SK-N-SH treated with all-trans-retinoic acid at 6 μM for 48 hours (cell line): ENCODE measurements at regions not wholly inside any gene's neighbourhood (a gene's known extent, or its start where the extent isn't known, plus 50 kb on each side); places are given as distances from the start of the nearest gene placed in this dataset.

Experiments
- ATAC-seq: fragments of 200-7000 bp; cut with Tn5 transposase; 3 replicates; pipeline ENCODE4 v1.9.1; 2020; ENCODE audit warnings: mild to moderate bottlenecking, moderate library complexity
- ARNTL ChIP-seq: fragments of 450-650 bp; formaldehyde crosslinking; IDR thresholded peaks from 2 replicates; pipeline ENCODE4 v1.5.0; 2020; ENCODE audit warnings: low read depth, mild to moderate bottlenecking, moderate library complexity, borderline replicate concordance
- BACH2 ChIP-seq: fragments of 250-450 bp; sonication (Bioruptor Pico); IDR thresholded peaks from 2 replicates; pipeline ENCODE4 v1.9.0; 2021; ENCODE audit warnings: mild to moderate bottlenecking, borderline replicate concordance
- CREB5 ChIP-seq: fragments of 250-450 bp; sonication (Bioruptor Pico); IDR thresholded peaks from 2 replicates; pipeline ENCODE4 v1.5.1; 2020; ENCODE audit warnings: low read depth, mild to moderate bottlenecking, moderate library complexity
- CSDC2 ChIP-seq: fragments of 250-450 bp; sonication (Bioruptor Pico); IDR thresholded peaks from 2 replicates; pipeline ENCODE4 v1.5.0; 2020; ENCODE audit warnings: mild to moderate bottlenecking, moderate library complexity
- CSRNP3 ChIP-seq: fragments of 250-450 bp; sonication (Bioruptor Pico); IDR thresholded peaks from 2 replicates; pipeline ENCODE4 v1.5.1; 2021; ENCODE audit warnings: mild to moderate bottlenecking, moderate library complexity
- ESRRG ChIP-seq: fragments of 250-450 bp; sonication (Bioruptor Pico); IDR thresholded peaks from 2 replicates; pipeline ENCODE4 v1.6.1; 2021; ENCODE audit warnings: mild to moderate bottlenecking
- GLIS3 ChIP-seq: fragments of 250-450 bp; sonication (Bioruptor Pico); IDR thresholded peaks from 2 replicates; pipeline ENCODE4 v1.5.0; 2020; ENCODE audit warnings: mild to moderate bottlenecking, moderate library complexity
- ISL1 ChIP-seq: fragments of 250-450 bp; sonication (Bioruptor Pico); IDR thresholded peaks from 2 replicates; pipeline ENCODE4 v2.1.2; 2022; ENCODE audit warnings: mild to moderate bottlenecking, moderate library complexity
- PATZ1 ChIP-seq: fragments of 250-450 bp; sonication (Bioruptor Pico); IDR thresholded peaks from 2 replicates; pipeline ENCODE4 v1.8.0; 2020; ENCODE audit warnings: mild to moderate bottlenecking, moderate library complexity, borderline replicate concordance
- POU6F1 ChIP-seq: fragments of 250-450 bp; sonication (Bioruptor Pico); IDR thresholded peaks from 2 replicates; pipeline ENCODE4 v1.8.0; 2021; ENCODE audit warnings: low read depth, mild to moderate bottlenecking, moderate library complexity, borderline replicate concordance
- PPARA ChIP-seq: fragments of 250-450 bp; sonication (Bioruptor Pico); IDR thresholded peaks from 2 replicates; pipeline ENCODE4 v1.5.0; 2020; ENCODE audit warnings: mild to moderate bottlenecking, borderline replicate concordance
- TCF4 ChIP-seq: fragments of 250-450 bp; sonication (Bioruptor Pico); IDR thresholded peaks from 2 replicates; pipeline ENCODE4 v1.8.0; 2021; ENCODE audit warnings: mild to moderate bottlenecking, moderate library complexity, borderline replicate concordance
- TOX ChIP-seq: fragments of 250-450 bp; sonication (Bioruptor Pico); IDR thresholded peaks from 2 replicates; pipeline ENCODE4 v1.8.0; 2021; ENCODE audit warnings: mild to moderate bottlenecking, moderate library complexity, borderline replicate concordance
- TSHZ2 ChIP-seq: fragments of 250-450 bp; sonication (Bioruptor Pico); IDR thresholded peaks from 2 replicates; pipeline ENCODE4 v1.5.0; 2020; ENCODE audit warnings: mild to moderate bottlenecking, moderate library complexity
- ZC3H10 ChIP-seq: fragments of 250-450 bp; sonication (Bioruptor Pico); IDR thresholded peaks from 2 replicates; pipeline ENCODE4 v1.5.1; 2021; ENCODE audit warnings: mild to moderate bottlenecking, moderate library complexity
- ZFP30 ChIP-seq: fragments of 450-650 bp; formaldehyde crosslinking; IDR thresholded peaks from 2 replicates; pipeline ENCODE4 v1.5.0; 2022; ENCODE audit warnings: mild to moderate bottlenecking, moderate library complexity
- ZNF70 ChIP-seq: fragments of 450-650 bp; formaldehyde crosslinking; IDR thresholded peaks from 2 replicates; pipeline ENCODE4 v1.5.0; 2020; ENCODE audit warnings: mild to moderate bottlenecking, moderate library complexity

- TF ChIP-seq BACH2 (CRISPR knock-in tag), result no peak
- no peak for TF ChIP-seq ARNTL
- TF ChIP-seq ZC3H10, result no peak
- TF ChIP-seq ZNF70 (CRISPR knock-in tag), result no peak
- TF ChIP-seq TCF4 (CRISPR knock-in tag), result no peak
- no peak for TF ChIP-seq POU6F1 (CRISPR knock-in tag)
- no peak for TF ChIP-seq CSDC2 (CRISPR knock-in tag)
- no peak for TF ChIP-seq PPARA (CRISPR knock-in tag)
- no peak for TF ChIP-seq TSHZ2
- TF ChIP-seq, all 23 proteins: peak for 0
- ATAC-seq, result no peak
These were observed 207.0 kb upstream of the SAMSN1 start for GRCh38 chr21:14753069-14753465.

GRCh38 chr21:14752345-14752909 lies 206.3 kb upstream of the SAMSN1 start:
- TF ChIP-seq TSHZ2 (no peak), CSRNP3 (CRISPR knock-in tag) (no peak), TOX (CRISPR knock-in tag) (no peak), ISL1 (CRISPR knock-in tag) (no peak), PATZ1 (CRISPR knock-in tag) (no peak), ZNF70 (CRISPR knock-in tag) (no peak), ESRRG (no peak), ZFP30 (no peak), CSDC2 (CRISPR knock-in tag) (no peak), ZC3H10 (no peak), CREB5 (CRISPR knock-in tag) (no peak)
- no peak for ATAC-seq

GRCh38 chr21:14751602-14752344 lies 205.7 kb upstream of the SAMSN1 start:
- TF ChIP-seq PATZ1 (CRISPR knock-in tag) (no peak), CSDC2 (CRISPR knock-in tag) (no peak), CSRNP3 (CRISPR knock-in tag) (no peak), ISL1 (CRISPR knock-in tag) (no peak), GLIS3 (CRISPR knock-in tag) (no peak)
- ATAC-seq, result no peak
